ENCODE measurements at regions not wholly inside any gene's neighbourhood (a gene's known extent, or its start where the extent isn't known, plus 50 kb on each side); places are given as distances from the start of the nearest gene placed in this dataset.

DNA sequence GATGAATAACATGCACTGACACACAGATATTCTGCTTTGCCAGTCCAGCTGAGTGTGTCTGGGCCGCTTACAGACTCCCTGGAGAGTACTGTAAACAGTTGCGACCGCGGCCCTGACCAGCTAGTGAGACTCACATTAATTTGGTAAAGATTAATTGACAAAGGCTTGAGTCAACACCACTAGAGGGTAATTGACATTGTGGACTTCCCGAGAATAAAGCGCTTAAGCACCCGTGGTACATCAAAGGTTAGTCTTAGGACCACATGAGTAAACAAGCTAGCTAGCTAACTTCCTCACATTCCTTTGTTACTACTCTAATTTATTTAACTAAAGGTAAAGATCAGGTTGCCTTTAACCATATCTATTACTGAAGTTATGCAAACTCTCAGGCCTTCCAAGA lies 624.4 kb upstream of the ARGLU1 start:
- no peak overlapping the region for H2BK120ac ChIP-seq (ENCODE audit: low read depth, low read length, poor library complexity, severe bottlenecking)
- H3K4me2 ChIP-seq (ENCODE audit: insufficient read depth, insufficient read length, low read length), result no peak overlapping the region
- no peaks in the 10 kb centered on the region for H4K20me1 ChIP-seq (ENCODE audit: control insufficient read depth, insufficient read depth, insufficient read length)
- Mint-ChIP-seq H3K27ac (no peak overlapping the region), H3K4me1 (peaks cover 12 to 16% of the 10 kb centered on the region in 2 experiments), H3K9me3 (peaks cover 3 to 8% of the 10 kb centered on the region in 2 experiments; a peak in 2 of 5 replicates), H3K36me3 (ENCODE audit: insufficient read depth in 1 of 3, low read depth in 3 of 3) (no peaks in the 10 kb centered on the region), H3K4me3 (no peak overlapping the region), H3K27me3 (ENCODE audit: low read depth) (peaks cover 6% of the 10 kb centered on the region; the same call in 1 of the 2 replicates)
- TF ChIP-seq CTCF (conservative IDR thresholded peaks at IDR 0.05), result no peak
- H3K79me1 ChIP-seq (ENCODE audit: insufficient read depth, low read depth, low read length, poor library complexity, severe bottlenecking), result no peaks in the 10 kb centered on the region
- no CpG with 5 or more reads among the region's 7 CpGs for WGBS (ENCODE audit: extremely low coverage, insufficient read length, low lambda C conversion rate)
- H3K4me1 ChIP-seq (ENCODE audit: insufficient read depth, low read length), result no peaks in the 10 kb centered on the region
- H2BK20ac ChIP-seq (ENCODE audit: low read depth, low read length, poor library complexity, severe bottlenecking), result no peak overlapping the region
- no peaks in the 10 kb centered on the region for H3K9me3 ChIP-seq (ENCODE audit: control insufficient read depth, low read depth, low read length)
- H4K8ac ChIP-seq (replicated peaks; ENCODE audit: insufficient read length, low read depth, low read length), result no peak overlapping the region
- H3K27ac ChIP-seq (ENCODE audit: insufficient read length, low read depth, low read length), result no peak overlapping the region
- H4K5ac ChIP-seq (ENCODE audit: insufficient read length, low read depth, low read length), result no peak overlapping the region
- DNase-seq, result no peak
- H3K4ac ChIP-seq (ENCODE audit: low read depth, low read length), result no peak overlapping the region
- H2BK12ac ChIP-seq (ENCODE audit: insufficient read length, low read depth, low read length), result no peak overlapping the region
- no peak overlapping the region for H2AFZ ChIP-seq (ENCODE audit: low read length)
- H3T11ph ChIP-seq (ENCODE audit: low read length), result no peak overlapping the region
- H3K79me2 ChIP-seq (ENCODE audit: insufficient read depth, low read length), result no peaks in the 10 kb centered on the region
- H3K23ac ChIP-seq (ENCODE audit: insufficient read length, low read depth, low read length), result no peak overlapping the region
- H4K91ac ChIP-seq (ENCODE audit: insufficient read length, low read depth, low read length), result no peak overlapping the region
- peaks cover 5% of the 10 kb centered on the region; the same call in 1 of the 2 replicates for H3K27me3 ChIP-seq (ENCODE audit: insufficient read depth, low read length)
- no peaks in the 10 kb centered on the region for H3K23me2 ChIP-seq (ENCODE audit: insufficient read length, low read depth, low read length, poor library complexity, severe bottlenecking)
- no peak overlapping the region for H3K9ac ChIP-seq (ENCODE audit: extremely low read depth, insufficient read length, low read length)
- no peak overlapping the region for H2BK5ac ChIP-seq (ENCODE audit: insufficient read length, low read length)
- no peak overlapping the region for H3K14ac ChIP-seq (ENCODE audit: insufficient read depth, low read length)
- H2BK15ac ChIP-seq (ENCODE audit: low read depth, low read length), result no peak overlapping the region
- no peak overlapping the region for H3K56ac ChIP-seq (ENCODE audit: insufficient read length, low read depth, low read length)
- H2AK5ac ChIP-seq (ENCODE audit: insufficient read length, low read length), result no peak overlapping the region
- no peak overlapping the region for H3K18ac ChIP-seq (ENCODE audit: insufficient read length, low read depth, low read length)

Measured in H9 (cell line).